DND-41 (cell line): ENCODE measurements at regions not wholly inside any gene's neighbourhood (a gene's known extent, or its start where the extent isn't known, plus 50 kb on each side); places are given as distances from the start of the nearest gene placed in this dataset.

Source experiments
- ATAC-seq: fragments of 200-7000 bp; cut with Tn5 transposase; 3 replicates; pipeline ENCODE4 v1.9.1; 2021; ENCODE audit warnings: low read depth; ENCODE audit not compliant: insufficient read depth
- DNase-seq: peaks from one replicate; pipeline ENCODE4 v3.0.0-alpha.2; 2020
- H2AFZ ChIP-seq: 2 replicates; pipeline ENCODE4 v1.6.0; 2012; ENCODE audit warnings: low read depth, low read length
- H3K27ac ChIP-seq: 2 replicates; pipeline ENCODE4 v1.5.1; 2012; ENCODE audit warnings: low read length, inconsistent platforms
- H3K27me3 ChIP-seq: fragments of 200-600 bp; sonication (generic); 2 replicates; pipeline ENCODE4 v1.6.0; 2012; ENCODE audit warnings: low read length, mild to moderate bottlenecking, inconsistent platforms; ENCODE audit not compliant: insufficient read depth, poor library complexity
- H3K36me3 ChIP-seq: 2 replicates; pipeline ENCODE4 v1.5.1; 2012; ENCODE audit warnings: low read length, inconsistent platforms; ENCODE audit not compliant: insufficient read depth
- H3K4me1 ChIP-seq: 2 replicates; pipeline ENCODE4 v1.5.1; 2012; ENCODE audit warnings: mild to moderate bottlenecking, low read length; ENCODE audit not compliant: insufficient read depth
- H3K4me2 ChIP-seq: 2 replicates; pipeline ENCODE4 v1.6.0; 2012; ENCODE audit warnings: mild to moderate bottlenecking, moderate library complexity, low read length, inconsistent platforms; ENCODE audit not compliant: insufficient read depth
- H3K4me3 ChIP-seq, 2 experiments: fragments of 200-600 bp in 1 of 2; shearing (Covaris generic) in 1 of 2; 2 replicates each; pipeline ENCODE4 v1.5.1; 2012 to 2016; ENCODE audit warnings: inconsistent platforms in 2 of 2, low read length in 2 of 2, mild to moderate bottlenecking in 2 of 2, low read depth in 1 of 2, moderate library complexity in 1 of 2
- H3K79me2 ChIP-seq: 2 replicates; pipeline ENCODE4 v1.6.0; 2012; ENCODE audit warnings: low read length, inconsistent platforms; ENCODE audit not compliant: insufficient read depth
- H3K9ac ChIP-seq: 2 replicates; pipeline ENCODE4 v1.6.0; 2012; ENCODE audit warnings: low read depth, mild to moderate bottlenecking, inconsistent platforms, low read length, moderate library complexity
- H3K9me3 ChIP-seq: 2 replicates; pipeline ENCODE4 v1.5.1; 2012; ENCODE audit warnings: low read length, moderate library complexity, mild to moderate bottlenecking, inconsistent platforms; ENCODE audit not compliant: insufficient read depth, severe bottlenecking
- H4K20me1 ChIP-seq: 2 replicates; pipeline ENCODE4 v1.6.0; 2012; ENCODE audit warnings: low read length; ENCODE audit not compliant: insufficient read depth
- CTCF ChIP-seq: IDR thresholded peaks from 2 replicates; pipeline ENCODE4 v1.5.1; 2012; ENCODE audit warnings: borderline replicate concordance, low read length, moderate library complexity, mild to moderate bottlenecking; ENCODE audit not compliant: poor library complexity, severe bottlenecking; ENCODE audit errors: extremely low read depth
- EZH2 ChIP-seq: IDR thresholded peaks from 3 replicates; pipeline ENCODE4 v1.6.1; 2012; ENCODE audit warnings: borderline replicate concordance, low read depth, mild to moderate bottlenecking, moderate library complexity, low read length, inconsistent platforms; ENCODE audit not compliant: severe bottlenecking

GRCh38 chr3:150096700-150097587 lies 126.2 kb upstream of the PFN2 start:
- Histone ChIP-seq H3K9ac (no peak overlapping the region), H3K36me3 (no peaks in the 10 kb centered on the region)

GRCh38 chr3:150094150-150094933 lies 123.6 kb upstream of the PFN2 start:
- Histone ChIP-seq H3K9me3 (no peaks in the 10 kb centered on the region), H2AFZ (no peak overlapping the region), H3K27ac (no peak overlapping the region), H3K4me1 (no peaks in the 10 kb centered on the region), H3K36me3 (no peaks in the 10 kb centered on the region), H3K27me3 (peaks cover 7% of the 10 kb centered on the region), H3K79me2 (no peaks in the 10 kb centered on the region), H3K4me3 (no peak overlapping the region), H4K20me1 (no peaks in the 10 kb centered on the region), H3K4me2 (no peak overlapping the region), H3K9ac (no peak overlapping the region)
- DNase-seq (no peak), ATAC-seq (no peak)
- TF ChIP-seq CTCF = no peak

More at GRCh38 chr3:150096700-150097587, 126.2 kb upstream of the PFN2 start:
- TF ChIP-seq CTCF = no peak
- no peak for TF ChIP-seq EZH2
- H3K27me3 ChIP-seq = peaks cover 3% of the 10 kb centered on the region
- no peaks in the 10 kb centered on the region for H3K79me2 ChIP-seq
- H3K4me2 ChIP-seq = no peak overlapping the region
- DNase-seq (no peak), ATAC-seq (no peak)
- H3K27ac ChIP-seq = no peak overlapping the region
- H3K9me3 ChIP-seq = peaks cover 5% of the 10 kb centered on the region
- H2AFZ ChIP-seq = no peak overlapping the region
- H3K4me1 ChIP-seq = no peaks in the 10 kb centered on the region
- H4K20me1 ChIP-seq = no peaks in the 10 kb centered on the region
- H3K4me3 ChIP-seq = no peak overlapping the region

DNA sequence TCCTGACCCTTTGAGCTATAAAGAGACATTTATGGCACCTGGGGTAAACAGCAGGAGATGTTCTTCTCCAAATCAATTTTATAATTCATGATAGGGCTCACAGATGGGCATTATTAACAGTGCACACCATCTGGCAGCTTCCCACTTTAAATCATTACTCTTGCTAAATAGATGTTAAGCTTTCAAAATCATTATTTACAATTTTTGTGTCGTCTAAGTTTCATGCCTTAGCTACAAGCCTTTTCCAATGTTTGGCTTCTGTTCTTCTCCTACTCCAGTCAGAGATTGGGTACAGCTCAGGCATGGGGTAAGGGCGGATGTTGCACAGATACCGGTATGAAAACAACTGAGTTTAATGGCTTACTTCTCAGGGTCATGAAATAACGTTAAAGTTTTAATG lies 120.9 kb upstream of the PFN2 start:
- ATAC-seq (no peak), DNase-seq (no peak)
- Histone ChIP-seq H3K4me1 (no peaks in the 10 kb centered on the region), H4K20me1 (no peaks in the 10 kb centered on the region), H3K27ac (no peak overlapping the region), H3K36me3 (no peaks in the 10 kb centered on the region), H3K4me3 (no peak overlapping the region), H3K9ac (no peak overlapping the region), H3K27me3 (peaks cover 7% of the 10 kb centered on the region), H3K9me3 (no peaks in the 10 kb centered on the region), H3K79me2 (no peaks in the 10 kb centered on the region), H2AFZ (no peak overlapping the region), H3K4me2 (no peak overlapping the region)
- TF ChIP-seq EZH2 (no peak), CTCF (no peak)
